KMS-11 (cell line): ENCODE measurements at regions not wholly inside any gene's neighbourhood (a gene's known extent, or its start where the extent isn't known, plus 50 kb on each side); places are given as distances from the start of the nearest gene placed in this dataset.

Source experiments
- H2AFZ ChIP-seq: fragments of 200-600 bp; sonication (generic); 2 replicates; pipeline ENCODE4 v1.6.1; 2016; ENCODE audit warnings: antibody characterized with exemption, mixed run types, low read depth
- H3K27ac ChIP-seq: fragments of 200-600 bp; sonication (generic); 2 replicates; pipeline ENCODE4 v1.6.1; 2016; ENCODE audit warnings: mild to moderate bottlenecking, mixed run types
- H3K27me3 ChIP-seq: fragments of 200-600 bp; sonication (generic); 2 replicates; pipeline ENCODE4 v1.6.1; 2017; ENCODE audit warnings: mild to moderate bottlenecking, low read depth, mixed run types, moderate library complexity; ENCODE audit not compliant: insufficient read depth
- H3K36me3 ChIP-seq: fragments of 200-600 bp; sonication (generic); 2 replicates; pipeline ENCODE4 v1.6.1; 2017; ENCODE audit warnings: mild to moderate bottlenecking, mixed run types; ENCODE audit not compliant: insufficient read depth
- H3K4me1 ChIP-seq: fragments of 200-600 bp; sonication (generic); 2 replicates; pipeline ENCODE4 v1.6.1; 2016; ENCODE audit warnings: mild to moderate bottlenecking, low read depth, mixed run types; ENCODE audit not compliant: poor library complexity, severe bottlenecking
- H3K4me2 ChIP-seq: fragments of 200-600 bp; sonication (generic); 2 replicates; pipeline ENCODE4 v1.7.0; 2016; ENCODE audit warnings: mild to moderate bottlenecking, mixed run types
- H3K4me3 ChIP-seq: fragments of 200-600 bp; sonication (generic); IDR thresholded peaks from 2 replicates; pipeline ENCODE4 v1.6.1; 2017; ENCODE audit warnings: low read depth, low read length, mixed read lengths; ENCODE audit not compliant: insufficient read depth
- H3K79me2 ChIP-seq: fragments of 200-600 bp; sonication (generic); 2 replicates; pipeline ENCODE4 v1.6.1; 2016; ENCODE audit warnings: low read depth, mixed run types; ENCODE audit not compliant: insufficient read depth
- H3K9ac ChIP-seq: fragments of 200-600 bp; sonication (generic); 2 replicates; pipeline ENCODE4 v1.6.1; 2016; ENCODE audit warnings: mild to moderate bottlenecking, mixed run types
- H4K20me1 ChIP-seq: fragments of 200-600 bp; sonication (generic); 2 replicates; pipeline ENCODE4 v1.6.1; 2016; ENCODE audit warnings: mild to moderate bottlenecking, mixed run types; ENCODE audit not compliant: insufficient read depth
- TF ChIP-seq, protein P1 (sequence below): fragments of 200-600 bp; sonication (generic); conservative IDR thresholded peaks from 2 replicates; pipeline ENCODE4 v1.6.1; 2017; ENCODE audit warnings: low read depth, mild to moderate bottlenecking, antibody characterized with exemption, low read length, moderate library complexity, mixed read lengths

GRCh38 chr6:12528581-12529363 is 187.8 kb upstream of the PHACTR1 start:
- Histone ChIP-seq H3K4me2 (no peak overlapping the region), H3K27me3 (no peaks in the 10 kb centered on the region), H3K4me1 (no peaks in the 10 kb centered on the region), H2AFZ (no peak overlapping the region), H3K9ac (no peak overlapping the region), H4K20me1 (no peaks in the 10 kb centered on the region), H3K79me2 (no peaks in the 10 kb centered on the region), H3K4me3 (no peak overlapping the region), H3K27ac (no peak overlapping the region), H3K36me3 (no peaks in the 10 kb centered on the region)
- TF ChIP-seq, protein P1, sequence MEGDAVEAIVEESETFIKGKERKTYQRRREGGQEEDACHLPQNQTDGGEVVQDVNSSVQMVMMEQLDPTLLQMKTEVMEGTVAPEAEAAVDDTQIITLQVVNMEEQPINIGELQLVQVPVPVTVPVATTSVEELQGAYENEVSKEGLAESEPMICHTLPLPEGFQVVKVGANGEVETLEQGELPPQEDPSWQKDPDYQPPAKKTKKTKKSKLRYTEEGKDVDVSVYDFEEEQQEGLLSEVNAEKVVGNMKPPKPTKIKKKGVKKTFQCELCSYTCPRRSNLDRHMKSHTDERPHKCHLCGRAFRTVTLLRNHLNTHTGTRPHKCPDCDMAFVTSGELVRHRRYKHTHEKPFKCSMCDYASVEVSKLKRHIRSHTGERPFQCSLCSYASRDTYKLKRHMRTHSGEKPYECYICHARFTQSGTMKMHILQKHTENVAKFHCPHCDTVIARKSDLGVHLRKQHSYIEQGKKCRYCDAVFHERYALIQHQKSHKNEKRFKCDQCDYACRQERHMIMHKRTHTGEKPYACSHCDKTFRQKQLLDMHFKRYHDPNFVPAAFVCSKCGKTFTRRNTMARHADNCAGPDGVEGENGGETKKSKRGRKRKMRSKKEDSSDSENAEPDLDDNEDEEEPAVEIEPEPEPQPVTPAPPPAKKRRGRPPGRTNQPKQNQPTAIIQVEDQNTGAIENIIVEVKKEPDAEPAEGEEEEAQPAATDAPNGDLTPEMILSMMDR = no peak

GRCh38 chr6:12529364-12530019 is 187.1 kb upstream of the PHACTR1 start:
- Histone ChIP-seq H4K20me1 (no peaks in the 10 kb centered on the region), H3K4me2 (no peak overlapping the region), H3K27ac (no peak overlapping the region), H3K27me3 (no peaks in the 10 kb centered on the region), H2AFZ (no peak overlapping the region), H3K4me1 (no peaks in the 10 kb centered on the region), H3K4me3 (no peak overlapping the region), H3K79me2 (no peaks in the 10 kb centered on the region), H3K9ac (no peak overlapping the region), H3K36me3 (no peaks in the 10 kb centered on the region)
- TF ChIP-seq, protein P1 = no peak

GRCh38 chr6:12530345-12530744 is 186.2 kb upstream of the PHACTR1 start:
- H4K20me1 ChIP-seq = no peaks in the 10 kb centered on the region
- H2AFZ ChIP-seq = no peak overlapping the region
- H3K27me3 ChIP-seq = no peaks in the 10 kb centered on the region
- no peak overlapping the region for H3K9ac ChIP-seq
- no peaks in the 10 kb centered on the region for H3K4me1 ChIP-seq
- TF ChIP-seq, protein P1 = no peak
- H3K4me2 ChIP-seq = no peak overlapping the region
- no peak overlapping the region for H3K4me3 ChIP-seq
- no peak overlapping the region for H3K27ac ChIP-seq
- no peaks in the 10 kb centered on the region for H3K36me3 ChIP-seq
- no peaks in the 10 kb centered on the region for H3K79me2 ChIP-seq

- Histone ChIP-seq H3K4me1 (no peaks in the 10 kb centered on the region), H3K36me3 (no peaks in the 10 kb centered on the region), H3K79me2 (no peaks in the 10 kb centered on the region), H3K4me2 (no peak overlapping the region), H3K4me3 (no peak overlapping the region), H4K20me1 (no peaks in the 10 kb centered on the region), H3K27ac (no peak overlapping the region), H3K27me3 (no peaks in the 10 kb centered on the region), H3K9ac (no peak overlapping the region), H2AFZ (no peak overlapping the region)
- TF ChIP-seq, protein P1 = no peak
Observed at GRCh38 chr6:12533586-12533985, 183.0 kb upstream of the PHACTR1 start.
